Smooth muscle cell (in vitro differentiated cells): ENCODE measurements at regions not wholly inside any gene's neighbourhood (a gene's known extent, or its start where the extent isn't known, plus 50 kb on each side); places are given as distances from the start of the nearest gene placed in this dataset.
A peak's percentile ranks its signal among the peaks of the same experiment; 100 is the strongest.

Experiments
- DNase-seq: peaks from one replicate; lab custom pipeline; 2025; ENCODE audit not compliant: unreplicated experiment; lab: John Stamatoyannopoulos, UW
- H2AFZ ChIP-seq: fragments of 200-600 bp; sonication (generic); 2 replicates; pipeline ENCODE4 v1.6.0; 2016; ENCODE audit warnings: antibody characterized with exemption, low read depth, mild to moderate bottlenecking
- H3F3A ChIP-seq: fragments of 200-600 bp; sonication (generic); 2 replicates; pipeline ENCODE4 v1.6.0; 2017; ENCODE audit warnings: antibody characterized with exemption, low read depth
- H3K27ac ChIP-seq: fragments of 200-600 bp; sonication (generic); 2 replicates; pipeline ENCODE4 v1.5.1; 2016; ENCODE audit warnings: low read depth, mild to moderate bottlenecking
- H3K27me3 ChIP-seq: fragments of 200-600 bp; sonication (generic); 2 replicates; pipeline ENCODE4 v1.6.1; 2016; ENCODE audit warnings: low read depth, mild to moderate bottlenecking
- H3K36me3 ChIP-seq: fragments of 200-600 bp; sonication (generic); 2 replicates; pipeline ENCODE4 v1.5.1; 2016; ENCODE audit warnings: low read depth
- H3K4me1 ChIP-seq: fragments of 200-600 bp; sonication (generic); 2 replicates; pipeline ENCODE4 v1.5.1; 2016; ENCODE audit warnings: low read depth
- H3K4me2 ChIP-seq: fragments of 200-600 bp; sonication (generic); 2 replicates; pipeline ENCODE4 v1.6.0; 2016; ENCODE audit warnings: mild to moderate bottlenecking
- H3K4me3 ChIP-seq: fragments of 200-600 bp; sonication (generic); 2 replicates; pipeline ENCODE4 v1.5.1; 2016; ENCODE audit warnings: mild to moderate bottlenecking
- H3K79me2 ChIP-seq: fragments of 200-600 bp; sonication (generic); 2 replicates; pipeline ENCODE4 v1.6.0; 2016; ENCODE audit warnings: low read depth, mild to moderate bottlenecking
- H3K9ac ChIP-seq: fragments of 200-600 bp; sonication (generic); 2 replicates; pipeline ENCODE4 v1.6.0; 2016; ENCODE audit warnings: low read depth
- H3K9me3 ChIP-seq: fragments of 200-600 bp; sonication (generic); replicated peaks from 2 replicates; pipeline ENCODE4 v1.5.1; 2016; ENCODE audit warnings: low read depth
- H4K20me1 ChIP-seq: fragments of 200-600 bp; sonication (generic); 2 replicates; pipeline ENCODE4 v1.6.0; 2016; ENCODE audit warnings: low read depth
- CTCF ChIP-seq: fragments of 200-600 bp; sonication (generic); IDR thresholded peaks from 2 replicates; pipeline ENCODE4 v1.5.1; 2017; ENCODE audit warnings: borderline replicate concordance, mild to moderate bottlenecking, antibody characterized with exemption; ENCODE audit not compliant: insufficient read depth, poor library complexity, severe bottlenecking
- WGBS: methylation state at CpG from one replicate; pipeline ENCODE4 v1.1.7; 2016; ENCODE audit warnings: low lambda C conversion rate; 5-methylcytosine and 5-hydroxymethylcytosine counted together

GRCh38 chr18:69128566-69128965, 272.1 kb upstream of the DOK6 start:
- Histone ChIP-seq H3K9me3 (no peaks in the 10 kb centered on the region), H3K27ac (no peak overlapping the region), H3K36me3 (no peaks in the 10 kb centered on the region), H3F3A (no peaks in the 10 kb centered on the region), H4K20me1 (no peaks in the 10 kb centered on the region), H3K4me1 (no peaks in the 10 kb centered on the region), H3K9ac (no peak overlapping the region), H3K4me2 (peak overlapping the region; percentile 37), H3K4me3 (no peak overlapping the region), H3K79me2 (no peaks in the 10 kb centered on the region), H3K27me3 (no peaks in the 10 kb centered on the region), H2AFZ (no peak overlapping the region)
- DNase-seq: no peak
- 87% methylated on average over 5 of the region's 5 CpGs for WGBS
- TF ChIP-seq CTCF: no peak

DNA sequence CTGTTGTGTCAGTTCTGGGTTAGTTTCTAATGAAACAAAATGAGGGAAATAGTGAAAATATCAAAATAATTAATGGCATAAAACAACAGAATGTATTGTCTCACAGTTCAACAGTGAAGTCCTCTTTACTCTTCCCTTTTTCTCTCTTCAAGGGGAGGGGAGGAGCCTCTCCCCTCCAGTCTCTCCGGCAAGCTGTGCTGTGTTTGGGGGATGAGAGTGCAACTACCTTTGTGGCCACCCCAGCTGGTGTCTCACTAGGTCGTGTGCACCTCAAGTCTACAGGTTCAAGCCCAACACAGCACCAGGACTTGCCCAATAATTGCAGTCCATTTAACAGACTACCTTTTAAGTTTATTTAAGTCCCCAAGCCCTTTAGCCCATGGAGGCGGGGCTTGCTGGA, 271.7 kb upstream of the DOK6 start:
- DNase-seq: no peak
- no peaks in the 10 kb centered on the region for H4K20me1 ChIP-seq
- H3K4me2 ChIP-seq: no peak overlapping the region
- no peaks in the 10 kb centered on the region for H3K9me3 ChIP-seq
- 75% methylated on average over 3 of the region's 3 CpGs for WGBS
- no peak for TF ChIP-seq CTCF
- no peak overlapping the region for H2AFZ ChIP-seq
- no peaks in the 10 kb centered on the region for H3K36me3 ChIP-seq
- H3F3A ChIP-seq: no peaks in the 10 kb centered on the region
- H3K27me3 ChIP-seq: no peaks in the 10 kb centered on the region
- H3K9ac ChIP-seq: no peak overlapping the region
- H3K4me3 ChIP-seq: no peak overlapping the region
- H3K4me1 ChIP-seq: no peaks in the 10 kb centered on the region
- no peaks in the 10 kb centered on the region for H3K79me2 ChIP-seq
- no peak overlapping the region for H3K27ac ChIP-seq

GRCh38 chr18:69138088-69138487, 262.6 kb upstream of the DOK6 start:
- Histone ChIP-seq H3K9me3 (no peaks in the 10 kb centered on the region), H3K27me3 (no peaks in the 10 kb centered on the region), H3F3A (no peaks in the 10 kb centered on the region), H3K9ac (no peak overlapping the region), H3K27ac (no peak overlapping the region), H3K4me2 (no peak overlapping the region), H2AFZ (no peak overlapping the region), H3K4me3 (no peak overlapping the region), H3K4me1 (no peaks in the 10 kb centered on the region), H3K36me3 (no peaks in the 10 kb centered on the region), H3K79me2 (no peaks in the 10 kb centered on the region), H4K20me1 (no peaks in the 10 kb centered on the region)
- DNase-seq: no peak
- WGBS: 77% methylated on average over 2 of the region's 2 CpGs
- TF ChIP-seq CTCF: no peak

DNA sequence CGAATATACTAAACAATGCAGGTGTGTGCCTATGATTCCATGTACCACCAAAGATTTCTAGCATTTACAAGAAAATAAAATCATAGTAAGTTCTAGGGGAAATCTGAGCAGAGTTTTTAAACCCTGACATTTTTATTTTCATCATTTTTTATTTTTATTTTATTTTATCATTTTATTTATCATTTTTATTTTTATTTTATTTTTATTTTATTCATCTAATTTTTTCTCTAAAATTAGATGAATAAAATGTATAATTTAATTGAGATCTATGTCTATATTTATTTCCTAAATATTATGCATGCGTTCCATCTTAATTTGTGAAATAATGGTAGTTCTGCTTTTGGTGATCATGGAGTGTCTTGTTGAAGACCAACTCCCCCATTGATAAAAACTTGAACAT, 257.6 kb upstream of the DOK6 start:
- H3K36me3 ChIP-seq: no peaks in the 10 kb centered on the region
- H3K9me3 ChIP-seq: no peaks in the 10 kb centered on the region
- no peak overlapping the region for H2AFZ ChIP-seq
- H3K79me2 ChIP-seq: no peaks in the 10 kb centered on the region
- no peaks in the 10 kb centered on the region for H4K20me1 ChIP-seq
- H3K27ac ChIP-seq: no peak overlapping the region
- H3F3A ChIP-seq: no peaks in the 10 kb centered on the region
- H3K4me2 ChIP-seq: no peak overlapping the region
- WGBS: 94% methylated on average over 2 of the region's 2 CpGs
- H3K4me1 ChIP-seq: no peaks in the 10 kb centered on the region
- DNase-seq: no peak
- no peak overlapping the region for H3K9ac ChIP-seq
- no peak for TF ChIP-seq CTCF
- no peak overlapping the region for H3K4me3 ChIP-seq
- no peaks in the 10 kb centered on the region for H3K27me3 ChIP-seq
